GM08714 (cell line): ENCODE measurements at regions not wholly inside any gene's neighbourhood (a gene's known extent, or its start where the extent isn't known, plus 50 kb on each side); places are given as distances from the start of the nearest gene placed in this dataset.

Source experiments
- H3K4me3 ChIP-seq: fragments of 200-500 bp; sonication (Bioruptor generic); 2 replicates; pipeline ENCODE4 v1.5.1; 2014; ENCODE audit warnings: mild to moderate bottlenecking, low read length, inconsistent platforms
- ZNF274 ChIP-seq: IDR thresholded peaks from 2 replicates; pipeline ENCODE4 v1.6.1; 2012; ENCODE audit warnings: mild to moderate bottlenecking, low read depth, low read length

GRCh38 chr10:130230036-130230435 lies 93.8 kb downstream of the GLRX3 start:
- no peak for TF ChIP-seq ZNF274
- no peak overlapping the region for H3K4me3 ChIP-seq

GRCh38 chr10:130230611-130231010 lies 94.4 kb downstream of the GLRX3 start:
- TF ChIP-seq ZNF274 = no peak

GRCh38 chr10:130231251-130231741 lies 95.1 kb downstream of the GLRX3 start:
- TF ChIP-seq ZNF274 = no peak
- no peak overlapping the region for H3K4me3 ChIP-seq

More at GRCh38 chr10:130230611-130231010, 94.4 kb downstream of the GLRX3 start:
- H3K4me3 ChIP-seq = no peak overlapping the region

- no peak overlapping the region for H3K4me3 ChIP-seq
- TF ChIP-seq ZNF274 = no peak
These were observed 96.2 kb downstream of the GLRX3 start for GRCh38 chr10:130232166-130233034.

GRCh38 chr10:130233035-130233360 lies 96.8 kb downstream of the GLRX3 start:
- H3K4me3 ChIP-seq = no peak overlapping the region
- TF ChIP-seq ZNF274 = no peak

- no peak overlapping the region for H3K4me3 ChIP-seq
- no peak for TF ChIP-seq ZNF274
These were observed 97.2 kb downstream of the GLRX3 start for GRCh38 chr10:130233426-130233825.

- TF ChIP-seq ZNF274 = no peak
- H3K4me3 ChIP-seq = no peak overlapping the region
These were observed 98.2 kb downstream of the GLRX3 start for GRCh38 chr10:130234171-130234965.

- no peak overlapping the region for H3K4me3 ChIP-seq
- no peak for TF ChIP-seq ZNF274
These were observed 100.5 kb downstream of the GLRX3 start for GRCh38 chr10:130236711-130237110.

GRCh38 chr10:130240409-130240808 lies 104.2 kb downstream of the GLRX3 start:
- H3K4me3 ChIP-seq = no peak overlapping the region
- no peak for TF ChIP-seq ZNF274

- H3K4me3 ChIP-seq = no peak overlapping the region
- TF ChIP-seq ZNF274 = no peak
These were observed 106.3 kb downstream of the GLRX3 start for GRCh38 chr10:130242513-130242912.

- no peak overlapping the region for H3K4me3 ChIP-seq
- TF ChIP-seq ZNF274 = no peak
These were observed 106.8 kb downstream of the GLRX3 start for GRCh38 chr10:130243015-130243414.

- H3K4me3 ChIP-seq = no peak overlapping the region
- TF ChIP-seq ZNF274 = no peak
These were observed 108.1 kb downstream of the GLRX3 start for GRCh38 chr10:130244031-130244927.

GRCh38 chr10:130244928-130245495 lies 108.8 kb downstream of the GLRX3 start:
- no peak for TF ChIP-seq ZNF274
- no peak overlapping the region for H3K4me3 ChIP-seq

- no peak for TF ChIP-seq ZNF274
- no peak overlapping the region for H3K4me3 ChIP-seq
These were observed 109.9 kb downstream of the GLRX3 start for GRCh38 chr10:130246113-130246512.

GRCh38 chr10:130250127-130250526 lies 113.9 kb downstream of the GLRX3 start:
- TF ChIP-seq ZNF274 = no peak
- H3K4me3 ChIP-seq = no peak overlapping the region
